H1 (cell line): ENCODE measurements at regions not wholly inside any gene's neighbourhood (a gene's known extent, or its start where the extent isn't known, plus 50 kb on each side); places are given as distances from the start of the nearest gene placed in this dataset.

Source experiments
- CREB1 ChIP-seq: IDR thresholded peaks from 2 replicates; pipeline ENCODE4 v1.6.1; 2012; ENCODE audit warnings: inconsistent platforms
- TF ChIP-seq, protein P1 (sequence below): IDR thresholded peaks from 2 replicates; pipeline ENCODE4 v1.6.1; 2012; ENCODE audit warnings: inconsistent platforms

- TF ChIP-seq, protein P1, sequence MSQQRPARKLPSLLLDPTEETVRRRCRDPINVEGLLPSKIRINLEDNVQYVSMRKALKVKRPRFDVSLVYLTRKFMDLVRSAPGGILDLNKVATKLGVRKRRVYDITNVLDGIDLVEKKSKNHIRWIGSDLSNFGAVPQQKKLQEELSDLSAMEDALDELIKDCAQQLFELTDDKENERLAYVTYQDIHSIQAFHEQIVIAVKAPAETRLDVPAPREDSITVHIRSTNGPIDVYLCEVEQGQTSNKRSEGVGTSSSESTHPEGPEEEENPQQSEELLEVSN: no peak
- no peak for TF ChIP-seq CREB1
- TF ChIP-seq, all 59 proteins: peak for 0
Measured at GRCh38 chr2:76516861-76517573, 806.3 kb upstream of the GCFC2 start (continued).
